CD4-positive, alpha-beta T cell treated with Interferon alpha-2 for 1 hour (primary cell): ENCODE measurements at regions not wholly inside any gene's neighbourhood (a gene's known extent, or its start where the extent isn't known, plus 50 kb on each side); places are given as distances from the start of the nearest gene placed in this dataset.
"Not testable (repeated sequence)": the region's sequence is repeated elsewhere in the genome, so short reads cannot be mapped to it uniquely, and the experiment has no call there.

Experiments used
- DNase-seq, 2 donors: peaks; one replicate each; pipeline ENCODE4 v3.0.0-alpha.2; 2020 to 2022

GRCh38 chr4:14125375-14126129 lies 498.0 kb upstream of the BOD1L1 start:
- no peak for DNase-seq

- DNase-seq = no peak
These were observed 503.0 kb upstream of the BOD1L1 start for GRCh38 chr4:14130551-14130950.

GRCh38 chr4:14131335-14131734 lies 503.8 kb upstream of the BOD1L1 start:
- DNase-seq = no peak

- DNase-seq = no peak
These were observed 504.8 kb upstream of the BOD1L1 start for GRCh38 chr4:14132301-14132700.

GRCh38 chr4:14138106-14138505 lies 510.6 kb upstream of the BOD1L1 start:
- DNase-seq = no peak

GRCh38 chr4:14143892-14144291 lies 516.4 kb upstream of the BOD1L1 start:
- DNase-seq = no peak

GRCh38 chr4:14149176-14150053 lies 521.9 kb upstream of the BOD1L1 start:
- no peak for DNase-seq

GRCh38 chr4:14151101-14151500 lies 523.6 kb upstream of the BOD1L1 start:
- no peak for DNase-seq

- no peak for DNase-seq
These were observed 525.5 kb upstream of the BOD1L1 start for GRCh38 chr4:14152834-14153519.

- no peak for DNase-seq
These were observed 528.3 kb upstream of the BOD1L1 start for GRCh38 chr4:14155803-14156202.

GRCh38 chr4:14157262-14157661 lies 529.7 kb upstream of the BOD1L1 start:
- DNase-seq = no peak

- DNase-seq = peak in 1 of 2 donors; percentile 37
These were observed 537.8 kb upstream of the BOD1L1 start for GRCh38 chr4:14165222-14165920.

GRCh38 chr4:14167876-14168510 lies 540.5 kb upstream of the BOD1L1 start:
- no peak for DNase-seq

GRCh38 chr4:14168919-14169318 lies 541.4 kb upstream of the BOD1L1 start:
- DNase-seq = peak in 1 of 2 donors; percentile 4

- DNase-seq = no peak
These were observed 541.9 kb upstream of the BOD1L1 start for GRCh38 chr4:14169460-14169859.

GRCh38 chr4:14169940-14170339 lies 542.4 kb upstream of the BOD1L1 start:
- not testable (repeated sequence) for DNase-seq

- no peak for DNase-seq
These were observed 549.1 kb upstream of the BOD1L1 start for GRCh38 chr4:14176613-14177012.

GRCh38 chr4:14177987-14178386 lies 550.5 kb upstream of the BOD1L1 start:
- peak in 1 of 2 donors; percentile 1 for DNase-seq

GRCh38 chr4:14178421-14178820 lies 550.9 kb upstream of the BOD1L1 start:
- peak; percentile 9 to 24 for DNase-seq

GRCh38 chr4:14180166-14180565 lies 552.6 kb upstream of the BOD1L1 start:
- DNase-seq = no peak

- DNase-seq = no peak
These were observed 553.6 kb upstream of the BOD1L1 start for GRCh38 chr4:14180983-14181601.

- DNase-seq = no peak
These were observed 554.6 kb upstream of the BOD1L1 start for GRCh38 chr4:14182148-14182547.
